GM23338 (cell line): ENCODE measurements at regions not wholly inside any gene's neighbourhood (a gene's known extent, or its start where the extent isn't known, plus 50 kb on each side); places are given as distances from the start of the nearest gene placed in this dataset.

Experiments used
- ATAC-seq: fragments of 200-7000 bp; cut with Tn5 transposase; 3 replicates; pipeline ENCODE4 v1.9.1; 2020
- DNase-seq: peaks from one replicate; pipeline ENCODE4 v3.0.0-alpha.2; 2015; ENCODE audit warnings: low spot score
- H2AFZ ChIP-seq: fragments of 200-600 bp; sonication (generic); 2 replicates; pipeline ENCODE4 v1.8.0; 2016; ENCODE audit warnings: antibody characterized with exemption, mild to moderate bottlenecking, moderate library complexity
- H3F3A ChIP-seq: fragments of 200-600 bp; sonication (generic); replicated peaks from 2 replicates; pipeline ENCODE4 v1.8.0; 2017; ENCODE audit warnings: antibody characterized with exemption, mixed run types, low read depth
- H3K27ac ChIP-seq: fragments of 200-600 bp; sonication (generic); 2 replicates; pipeline ENCODE4 v1.6.1; 2016; ENCODE audit warnings: low read depth
- H3K27me3 ChIP-seq: fragments of 200-600 bp; sonication (generic); 2 replicates; pipeline ENCODE4 v1.8.0; 2016; ENCODE audit warnings: mild to moderate bottlenecking, mixed run types, moderate library complexity; ENCODE audit not compliant: insufficient read depth
- H3K36me3 ChIP-seq: fragments of 200-600 bp; sonication (generic); 2 replicates; pipeline ENCODE4 v1.8.0; 2016; ENCODE audit warnings: mild to moderate bottlenecking; ENCODE audit not compliant: insufficient read depth
- H3K4me1 ChIP-seq: fragments of 200-600 bp; sonication (generic); 2 replicates; pipeline ENCODE4 v1.8.0; 2016; ENCODE audit warnings: mild to moderate bottlenecking, moderate library complexity; ENCODE audit not compliant: insufficient read depth
- H3K4me2 ChIP-seq: fragments of 200-600 bp; sonication (generic); 2 replicates; pipeline ENCODE4 v1.7.1; 2017; ENCODE audit warnings: mixed run types
- H3K4me3 ChIP-seq: fragments of 200-600 bp; sonication (generic); 2 replicates; pipeline ENCODE4 v1.6.1; 2016; ENCODE audit warnings: mixed run types
- H3K79me2 ChIP-seq: fragments of 200-600 bp; sonication (generic); replicated peaks from 2 replicates; pipeline ENCODE4 v1.8.0; 2017; ENCODE audit warnings: mild to moderate bottlenecking; ENCODE audit not compliant: insufficient read depth
- H3K9me2 ChIP-seq: fragments of 200-600 bp; sonication (generic); 2 replicates; pipeline ENCODE4 v1.8.0; 2017; ENCODE audit not compliant: insufficient read depth
- H4K20me1 ChIP-seq: fragments of 200-600 bp; sonication (generic); replicated peaks from 2 replicates; pipeline ENCODE4 v1.8.0; 2017; ENCODE audit warnings: mild to moderate bottlenecking; ENCODE audit not compliant: insufficient read depth
- H3K27ac Mint-ChIP-seq: 2 replicates; pipeline ENCODE4 v1.8.0; 2020; ENCODE audit warnings: inconsistent platforms, mild to moderate bottlenecking, moderate library complexity, mixed read lengths
- H3K27me3 Mint-ChIP-seq: 3 replicates; pipeline ENCODE4 v1.8.0; 2022; ENCODE audit warnings: low read depth, mild to moderate bottlenecking, moderate library complexity, mixed read lengths, inconsistent platforms; ENCODE audit not compliant: insufficient read depth, poor library complexity
- H3K36me3 Mint-ChIP-seq: 3 replicates; pipeline ENCODE4 v1.8.0; 2021; ENCODE audit warnings: low read depth, mild to moderate bottlenecking, inconsistent platforms, moderate library complexity, mixed read lengths
- H3K4me1 Mint-ChIP-seq: 3 replicates; pipeline ENCODE4 v1.8.0; 2020; ENCODE audit warnings: mild to moderate bottlenecking, inconsistent platforms, mixed read lengths
- H3K4me3 Mint-ChIP-seq: 3 replicates; pipeline ENCODE4 v1.8.0; 2021; ENCODE audit warnings: moderate library complexity, mild to moderate bottlenecking, inconsistent platforms, mixed read lengths
- H3K9me3 Mint-ChIP-seq: 3 replicates; pipeline ENCODE4 v1.8.0; 2020; ENCODE audit warnings: moderate library complexity, mild to moderate bottlenecking, inconsistent platforms, mixed read lengths
- CREB1 ChIP-seq: fragments of 250-450 bp; sonication (Bioruptor Pico); IDR thresholded peaks from 2 replicates; pipeline ENCODE4 v1.5.0; 2020; ENCODE audit warnings: low read depth, mild to moderate bottlenecking, moderate library complexity
- EZH2 ChIP-seq: fragments of 200-600 bp; sonication (generic); IDR thresholded peaks from one replicate; pipeline ENCODE4 v1.8.0; 2017; ENCODE audit warnings: antibody characterized with exemption, mild to moderate bottlenecking, low read depth; ENCODE audit not compliant: unreplicated experiment
- EZH2phosphoT487 ChIP-seq: fragments of 200-600 bp; sonication (generic); IDR thresholded peaks from one replicate; pipeline ENCODE4 v1.8.1; 2018; ENCODE audit warnings: antibody characterized with exemption; ENCODE audit not compliant: unreplicated experiment
- JUNB ChIP-seq: IDR thresholded peaks from one replicate; pipeline ENCODE4 v1.6.1; 2016; ENCODE audit warnings: antibody characterized with exemption; ENCODE audit not compliant: unreplicated experiment
- POLR2AphosphoS5 ChIP-seq: IDR thresholded peaks from 2 replicates; pipeline ENCODE4 v1.6.1; 2016; ENCODE audit warnings: antibody characterized with exemption, low read depth
- STAT1 ChIP-seq: IDR thresholded peaks from one replicate; pipeline ENCODE4 v1.6.1; 2016; ENCODE audit warnings: antibody characterized with exemption; ENCODE audit not compliant: unreplicated experiment
- ZNF114 ChIP-seq: fragments of 250-450 bp; sonication (Bioruptor Pico); IDR thresholded peaks from 2 replicates; pipeline ENCODE4 v1.5.0; 2020; ENCODE audit warnings: mild to moderate bottlenecking, moderate library complexity
- ZNF331 ChIP-seq: fragments of 250-450 bp; sonication (Bioruptor Pico); IDR thresholded peaks from 2 replicates; pipeline ENCODE4 v1.5.0; 2020; ENCODE audit warnings: low read depth, mild to moderate bottlenecking, moderate library complexity
- TF ChIP-seq, protein P1 (sequence below): fragments of 250-450 bp; sonication (Bioruptor Pico); IDR thresholded peaks from 2 replicates; pipeline ENCODE4 v1.5.0; 2020; ENCODE audit warnings: mild to moderate bottlenecking, moderate library complexity
- TF ChIP-seq, protein P2 (sequence below): IDR thresholded peaks from 2 replicates; pipeline ENCODE4 v1.6.1; 2016; ENCODE audit warnings: antibody characterized with exemption
- TF ChIP-seq, protein P3 (sequence below): IDR thresholded peaks from one replicate; pipeline ENCODE4 v1.6.1; 2018; ENCODE audit warnings: antibody characterized with exemption; ENCODE audit not compliant: unreplicated experiment
- TF ChIP-seq, protein P4 (sequence below), 2 experiments: fragments of 200-600 bp in 1 of 2; sonication (generic) in 1 of 2; conservative IDR thresholded peaks; 2 replicates each; pipeline versions ENCODE4 v1.5.1 to v1.6.1; 2016 to 2017; ENCODE audit warnings: antibody characterized with exemption in 2 of 2, low read depth in 2 of 2, mild to moderate bottlenecking in 2 of 2, moderate library complexity in 1 of 2

GRCh38 chr4:89575840-89576239 lies 261.1 kb downstream of the SNCA start:
- Mint-ChIP-seq H3K9me3 (peaks cover 17% of the 10 kb centered on the region; the same call in 2 of the 3 replicates), H3K4me3 (no peak overlapping the region), H3K36me3 (no peaks in the 10 kb centered on the region; the same call in 2 of the 3 replicates), H3K4me1 (peaks cover 6% of the 10 kb centered on the region; the same call in 2 of the 3 replicates), H3K27me3 (peaks cover 3% of the 10 kb centered on the region), H3K27ac (no peak overlapping the region)
- Histone ChIP-seq H3K27ac (no peak overlapping the region), H3K4me1 (no peaks in the 10 kb centered on the region), H3K4me3 (no peak overlapping the region), H3K79me2 (no peaks in the 10 kb centered on the region), H3K9me2 (no peaks in the 10 kb centered on the region), H3K4me2 (no peak overlapping the region), H3F3A (no peaks in the 10 kb centered on the region), H4K20me1 (no peaks in the 10 kb centered on the region), H2AFZ (no peak overlapping the region), H3K36me3 (no peaks in the 10 kb centered on the region), H3K27me3 (no peaks in the 10 kb centered on the region)
- no peak for DNase-seq
- TF ChIP-seq, protein P1, sequence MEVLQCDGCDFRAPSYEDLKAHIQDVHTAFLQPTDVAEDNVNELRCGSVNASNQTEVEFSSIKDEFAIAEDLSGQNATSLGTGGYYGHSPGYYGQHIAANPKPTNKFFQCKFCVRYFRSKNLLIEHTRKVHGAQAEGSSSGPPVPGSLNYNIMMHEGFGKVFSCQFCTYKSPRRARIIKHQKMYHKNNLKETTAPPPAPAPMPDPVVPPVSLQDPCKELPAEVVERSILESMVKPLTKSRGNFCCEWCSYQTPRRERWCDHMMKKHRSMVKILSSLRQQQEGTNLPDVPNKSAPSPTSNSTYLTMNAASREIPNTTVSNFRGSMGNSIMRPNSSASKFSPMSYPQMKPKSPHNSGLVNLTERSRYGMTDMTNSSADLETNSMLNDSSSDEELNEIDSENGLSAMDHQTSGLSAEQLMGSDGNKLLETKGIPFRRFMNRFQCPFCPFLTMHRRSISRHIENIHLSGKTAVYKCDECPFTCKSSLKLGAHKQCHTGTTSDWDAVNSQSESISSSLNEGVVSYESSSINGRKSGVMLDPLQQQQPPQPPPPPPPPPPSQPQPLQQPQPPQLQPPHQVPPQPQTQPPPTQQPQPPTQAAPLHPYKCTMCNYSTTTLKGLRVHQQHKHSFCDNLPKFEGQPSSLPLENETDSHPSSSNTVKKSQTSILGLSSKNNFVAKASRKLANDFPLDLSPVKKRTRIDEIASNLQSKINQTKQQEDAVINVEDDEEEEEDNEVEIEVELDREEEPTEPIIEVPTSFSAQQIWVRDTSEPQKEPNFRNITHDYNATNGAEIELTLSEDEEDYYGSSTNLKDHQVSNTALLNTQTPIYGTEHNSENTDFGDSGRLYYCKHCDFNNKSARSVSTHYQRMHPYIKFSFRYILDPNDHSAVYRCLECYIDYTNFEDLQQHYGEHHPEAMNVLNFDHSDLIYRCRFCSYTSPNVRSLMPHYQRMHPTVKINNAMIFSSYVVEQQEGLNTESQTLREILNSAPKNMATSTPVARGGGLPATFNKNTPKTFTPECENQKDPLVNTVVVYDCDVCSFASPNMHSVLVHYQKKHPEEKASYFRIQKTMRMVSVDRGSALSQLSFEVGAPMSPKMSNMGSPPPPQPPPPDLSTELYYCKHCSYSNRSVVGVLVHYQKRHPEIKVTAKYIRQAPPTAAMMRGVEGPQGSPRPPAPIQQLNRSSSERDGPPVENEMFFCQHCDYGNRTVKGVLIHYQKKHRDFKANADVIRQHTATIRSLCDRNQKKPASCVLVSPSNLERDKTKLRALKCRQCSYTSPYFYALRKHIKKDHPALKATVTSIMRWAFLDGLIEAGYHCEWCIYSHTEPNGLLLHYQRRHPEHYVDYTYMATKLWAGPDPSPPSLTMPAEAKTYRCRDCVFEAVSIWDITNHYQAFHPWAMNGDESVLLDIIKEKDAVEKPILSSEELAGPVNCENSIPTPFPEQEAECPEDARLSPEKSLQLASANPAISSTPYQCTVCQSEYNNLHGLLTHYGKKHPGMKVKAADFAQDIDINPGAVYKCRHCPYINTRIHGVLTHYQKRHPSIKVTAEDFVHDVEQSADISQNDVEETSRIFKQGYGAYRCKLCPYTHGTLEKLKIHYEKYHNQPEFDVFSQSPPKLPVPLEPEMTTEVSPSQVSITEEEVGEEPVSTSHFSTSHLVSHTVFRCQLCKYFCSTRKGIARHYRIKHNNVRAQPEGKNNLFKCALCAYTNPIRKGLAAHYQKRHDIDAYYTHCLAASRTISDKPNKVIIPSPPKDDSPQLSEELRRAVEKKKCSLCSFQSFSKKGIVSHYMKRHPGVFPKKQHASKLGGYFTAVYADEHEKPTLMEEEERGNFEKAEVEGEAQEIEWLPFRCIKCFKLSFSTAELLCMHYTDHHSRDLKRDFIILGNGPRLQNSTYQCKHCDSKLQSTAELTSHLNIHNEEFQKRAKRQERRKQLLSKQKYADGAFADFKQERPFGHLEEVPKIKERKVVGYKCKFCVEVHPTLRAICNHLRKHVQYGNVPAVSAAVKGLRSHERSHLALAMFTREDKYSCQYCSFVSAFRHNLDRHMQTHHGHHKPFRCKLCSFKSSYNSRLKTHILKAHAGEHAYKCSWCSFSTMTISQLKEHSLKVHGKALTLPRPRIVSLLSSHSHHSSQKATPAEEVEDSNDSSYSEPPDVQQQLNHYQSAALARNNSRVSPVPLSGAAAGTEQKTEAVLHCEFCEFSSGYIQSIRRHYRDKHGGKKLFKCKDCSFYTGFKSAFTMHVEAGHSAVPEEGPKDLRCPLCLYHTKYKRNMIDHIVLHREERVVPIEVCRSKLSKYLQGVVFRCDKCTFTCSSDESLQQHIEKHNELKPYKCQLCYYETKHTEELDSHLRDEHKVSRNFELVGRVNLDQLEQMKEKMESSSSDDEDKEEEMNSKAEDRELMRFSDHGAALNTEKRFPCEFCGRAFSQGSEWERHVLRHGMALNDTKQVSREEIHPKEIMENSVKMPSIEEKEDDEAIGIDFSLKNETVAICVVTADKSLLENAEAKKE (CRISPR knock-in tag) = no peak
- TF ChIP-seq STAT1 (no peak), CREB1 (CRISPR knock-in tag) (no peak), EZH2 (no peak), JUNB (no peak), ZNF331 (CRISPR knock-in tag) (no peak), POLR2AphosphoS5 (no peak), ZNF114 (CRISPR knock-in tag) (no peak), EZH2phosphoT487 (no peak)
- TF ChIP-seq, protein P2, sequence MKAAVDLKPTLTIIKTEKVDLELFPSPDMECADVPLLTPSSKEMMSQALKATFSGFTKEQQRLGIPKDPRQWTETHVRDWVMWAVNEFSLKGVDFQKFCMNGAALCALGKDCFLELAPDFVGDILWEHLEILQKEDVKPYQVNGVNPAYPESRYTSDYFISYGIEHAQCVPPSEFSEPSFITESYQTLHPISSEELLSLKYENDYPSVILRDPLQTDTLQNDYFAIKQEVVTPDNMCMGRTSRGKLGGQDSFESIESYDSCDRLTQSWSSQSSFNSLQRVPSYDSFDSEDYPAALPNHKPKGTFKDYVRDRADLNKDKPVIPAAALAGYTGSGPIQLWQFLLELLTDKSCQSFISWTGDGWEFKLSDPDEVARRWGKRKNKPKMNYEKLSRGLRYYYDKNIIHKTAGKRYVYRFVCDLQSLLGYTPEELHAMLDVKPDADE = no peak
- TF ChIP-seq, protein P3, sequence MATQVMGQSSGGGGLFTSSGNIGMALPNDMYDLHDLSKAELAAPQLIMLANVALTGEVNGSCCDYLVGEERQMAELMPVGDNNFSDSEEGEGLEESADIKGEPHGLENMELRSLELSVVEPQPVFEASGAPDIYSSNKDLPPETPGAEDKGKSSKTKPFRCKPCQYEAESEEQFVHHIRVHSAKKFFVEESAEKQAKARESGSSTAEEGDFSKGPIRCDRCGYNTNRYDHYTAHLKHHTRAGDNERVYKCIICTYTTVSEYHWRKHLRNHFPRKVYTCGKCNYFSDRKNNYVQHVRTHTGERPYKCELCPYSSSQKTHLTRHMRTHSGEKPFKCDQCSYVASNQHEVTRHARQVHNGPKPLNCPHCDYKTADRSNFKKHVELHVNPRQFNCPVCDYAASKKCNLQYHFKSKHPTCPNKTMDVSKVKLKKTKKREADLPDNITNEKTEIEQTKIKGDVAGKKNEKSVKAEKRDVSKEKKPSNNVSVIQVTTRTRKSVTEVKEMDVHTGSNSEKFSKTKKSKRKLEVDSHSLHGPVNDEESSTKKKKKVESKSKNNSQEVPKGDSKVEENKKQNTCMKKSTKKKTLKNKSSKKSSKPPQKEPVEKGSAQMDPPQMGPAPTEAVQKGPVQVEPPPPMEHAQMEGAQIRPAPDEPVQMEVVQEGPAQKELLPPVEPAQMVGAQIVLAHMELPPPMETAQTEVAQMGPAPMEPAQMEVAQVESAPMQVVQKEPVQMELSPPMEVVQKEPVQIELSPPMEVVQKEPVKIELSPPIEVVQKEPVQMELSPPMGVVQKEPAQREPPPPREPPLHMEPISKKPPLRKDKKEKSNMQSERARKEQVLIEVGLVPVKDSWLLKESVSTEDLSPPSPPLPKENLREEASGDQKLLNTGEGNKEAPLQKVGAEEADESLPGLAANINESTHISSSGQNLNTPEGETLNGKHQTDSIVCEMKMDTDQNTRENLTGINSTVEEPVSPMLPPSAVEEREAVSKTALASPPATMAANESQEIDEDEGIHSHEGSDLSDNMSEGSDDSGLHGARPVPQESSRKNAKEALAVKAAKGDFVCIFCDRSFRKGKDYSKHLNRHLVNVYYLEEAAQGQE = no peak
- TF ChIP-seq, protein P4, sequence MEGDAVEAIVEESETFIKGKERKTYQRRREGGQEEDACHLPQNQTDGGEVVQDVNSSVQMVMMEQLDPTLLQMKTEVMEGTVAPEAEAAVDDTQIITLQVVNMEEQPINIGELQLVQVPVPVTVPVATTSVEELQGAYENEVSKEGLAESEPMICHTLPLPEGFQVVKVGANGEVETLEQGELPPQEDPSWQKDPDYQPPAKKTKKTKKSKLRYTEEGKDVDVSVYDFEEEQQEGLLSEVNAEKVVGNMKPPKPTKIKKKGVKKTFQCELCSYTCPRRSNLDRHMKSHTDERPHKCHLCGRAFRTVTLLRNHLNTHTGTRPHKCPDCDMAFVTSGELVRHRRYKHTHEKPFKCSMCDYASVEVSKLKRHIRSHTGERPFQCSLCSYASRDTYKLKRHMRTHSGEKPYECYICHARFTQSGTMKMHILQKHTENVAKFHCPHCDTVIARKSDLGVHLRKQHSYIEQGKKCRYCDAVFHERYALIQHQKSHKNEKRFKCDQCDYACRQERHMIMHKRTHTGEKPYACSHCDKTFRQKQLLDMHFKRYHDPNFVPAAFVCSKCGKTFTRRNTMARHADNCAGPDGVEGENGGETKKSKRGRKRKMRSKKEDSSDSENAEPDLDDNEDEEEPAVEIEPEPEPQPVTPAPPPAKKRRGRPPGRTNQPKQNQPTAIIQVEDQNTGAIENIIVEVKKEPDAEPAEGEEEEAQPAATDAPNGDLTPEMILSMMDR (conservative IDR thresholded peaks at IDR 0.05; ENCODE audit: low read depth in 2 of 2) = no peak
- no peak for ATAC-seq
